Trophoblast cell (in vitro differentiated cells and primary cell): ENCODE measurements at regions not wholly inside any gene's neighbourhood (a gene's known extent, or its start where the extent isn't known, plus 50 kb on each side); places are given as distances from the start of the nearest gene placed in this dataset.

Source experiments
- DNase-seq, 2 donors: peaks; one replicate each; pipeline ENCODE4 v3.0.0-alpha.2; 2016
- H2AFZ ChIP-seq: 2 replicates; pipeline ENCODE4 v1.6.1; 2013; ENCODE audit warnings: low read length, moderate library complexity, mild to moderate bottlenecking; ENCODE audit not compliant: insufficient read depth, poor library complexity
- H2AK5ac ChIP-seq: 2 replicates; pipeline ENCODE4 v1.6.1; 2013; ENCODE audit warnings: mild to moderate bottlenecking, low read length
- H2BK120ac ChIP-seq: 2 replicates; pipeline ENCODE4 v1.6.1; 2013; ENCODE audit warnings: low read length, mild to moderate bottlenecking, moderate library complexity; ENCODE audit not compliant: insufficient read depth, poor library complexity
- H2BK12ac ChIP-seq: 2 replicates; pipeline ENCODE4 v1.6.1; 2013; ENCODE audit warnings: mild to moderate bottlenecking, low read length, moderate library complexity
- H2BK5ac ChIP-seq: 2 replicates; pipeline ENCODE4 v1.6.1; 2013; ENCODE audit warnings: low read length, low read depth, moderate library complexity, mild to moderate bottlenecking; ENCODE audit not compliant: poor library complexity
- H3K14ac ChIP-seq: 2 replicates; pipeline ENCODE4 v1.6.1; 2013; ENCODE audit warnings: mild to moderate bottlenecking, low read length
- H3K18ac ChIP-seq: 2 replicates; pipeline ENCODE4 v1.6.1; 2013; ENCODE audit warnings: mild to moderate bottlenecking, low read length
- H3K23ac ChIP-seq: 2 replicates; pipeline ENCODE4 v1.6.1; 2013; ENCODE audit warnings: low read length
- H3K27ac ChIP-seq: 2 replicates; pipeline ENCODE4 v1.5.1; 2013; ENCODE audit warnings: low read depth, mild to moderate bottlenecking, inconsistent platforms, low read length, moderate library complexity
- H3K27me3 ChIP-seq: 2 replicates; pipeline ENCODE4 v1.6.1; 2013; ENCODE audit warnings: inconsistent platforms, mild to moderate bottlenecking, low read length, moderate library complexity; ENCODE audit not compliant: insufficient read depth
- H3K36me3 ChIP-seq, 2 experiments: 1 replicate in 1 of 2; 2 replicates in 1 of 2; pipeline ENCODE4 v1.6.1; 2013; ENCODE audit warnings: low read length in 2 of 2, mild to moderate bottlenecking in 2 of 2, moderate library complexity in 1 of 2; ENCODE audit not compliant: insufficient read depth in 2 of 2, control insufficient read depth in 1 of 2
- H3K4ac ChIP-seq: 2 replicates; pipeline ENCODE4 v1.6.1; 2013; ENCODE audit warnings: low read depth, mild to moderate bottlenecking, low read length, moderate library complexity
- H3K4me1 ChIP-seq, 2 experiments: 1 replicate in 1 of 2; 2 replicates in 1 of 2; pipeline ENCODE4 v1.6.1; 2013; ENCODE audit warnings: low read length in 2 of 2, mild to moderate bottlenecking in 2 of 2, moderate library complexity in 1 of 2; ENCODE audit not compliant: insufficient read depth in 2 of 2, control insufficient read depth in 1 of 2
- H3K4me2 ChIP-seq: 2 replicates; pipeline ENCODE4 v1.6.1; 2013; ENCODE audit warnings: inconsistent platforms, mild to moderate bottlenecking, low read length, moderate library complexity
- H3K4me3 ChIP-seq: 2 replicates; pipeline ENCODE4 v1.5.1; 2013; ENCODE audit warnings: mild to moderate bottlenecking, low read depth, low read length, inconsistent platforms
- H3K79me1 ChIP-seq: one replicate; pipeline ENCODE4 v1.6.1; 2013; ENCODE audit warnings: low read length
- H3K79me2 ChIP-seq: 2 replicates; pipeline ENCODE4 v1.6.1; 2013; ENCODE audit warnings: low read length, mild to moderate bottlenecking; ENCODE audit not compliant: control insufficient read depth, insufficient read depth, poor library complexity
- H3K9ac ChIP-seq: 2 replicates; pipeline ENCODE4 v1.6.1; 2013; ENCODE audit warnings: mild to moderate bottlenecking, low read length
- H3K9me3 ChIP-seq: 2 replicates; pipeline ENCODE4 v1.6.1; 2013; ENCODE audit warnings: low read depth, mild to moderate bottlenecking, control low read depth, inconsistent platforms, low read length; ENCODE audit not compliant: insufficient read depth
- H4K12ac ChIP-seq: 2 replicates; pipeline ENCODE4 v1.6.1; 2013; ENCODE audit warnings: low read depth, mild to moderate bottlenecking, low read length, moderate library complexity
- H4K8ac ChIP-seq: 2 replicates; pipeline ENCODE4 v1.6.1; 2013; ENCODE audit warnings: low read depth, mild to moderate bottlenecking, low read length, moderate library complexity
- H4K91ac ChIP-seq: one replicate; pipeline ENCODE4 v1.6.1; 2013; ENCODE audit warnings: low read depth, mild to moderate bottlenecking, low read length, moderate library complexity
- WGBS: extraction: QIAGEN DNeasy Blood & Tissue Kit; methylation state at CpG from one replicate; pipeline ENCODE4 v1.1.7; 2013; ENCODE audit warnings: missing lambda C conversion rate; ENCODE audit not compliant: insufficient read length, insufficient coverage; ENCODE audit errors: extremely low coverage; 5-methylcytosine and 5-hydroxymethylcytosine counted together

- Histone ChIP-seq H3K4ac (no peak overlapping the region), H3K18ac (no peak overlapping the region)
These were observed 130.7 kb downstream of the ETNK1 start for GRCh38 chr12:22755629-22756028.

GRCh38 chr12:22759769-22760674, 135.1 kb downstream of the ETNK1 start:
- Histone ChIP-seq H3K23ac (no peak overlapping the region), H4K12ac (no peak overlapping the region), H3K9ac (no peak overlapping the region), H2BK5ac (no peak overlapping the region), H2BK12ac (no peak overlapping the region), H4K91ac (no peak overlapping the region), H3K27me3 (no peaks in the 10 kb centered on the region), H3K36me3 (no peaks in the 10 kb centered on the region), H3K27ac (no peak overlapping the region), H3K9me3 (no peaks in the 10 kb centered on the region), H2BK120ac (no peak overlapping the region), H3K4me2 (no peak overlapping the region), H3K4ac (no peak overlapping the region), H3K79me1 (no peaks in the 10 kb centered on the region), H3K79me2 (no peaks in the 10 kb centered on the region), H2AK5ac (no peak overlapping the region), H3K18ac (no peak overlapping the region), H3K4me1 (no peaks in the 10 kb centered on the region), H4K8ac (no peak overlapping the region), H3K4me3 (no peak overlapping the region), H2AFZ (no peak overlapping the region), H3K14ac (no peak overlapping the region)
- no peak for DNase-seq
- WGBS: no CpG with 5 or more reads among the region's 8 CpGs

More at GRCh38 chr12:22755629-22756028, 130.7 kb downstream of the ETNK1 start:
- Histone ChIP-seq H3K27ac (no peak overlapping the region), H2BK120ac (no peak overlapping the region), H3K27me3 (no peaks in the 10 kb centered on the region), H3K14ac (no peak overlapping the region), H4K8ac (no peak overlapping the region), H3K4me1 (no peaks in the 10 kb centered on the region), H2AFZ (no peak overlapping the region), H4K12ac (no peak overlapping the region), H3K4me2 (no peak overlapping the region), H4K91ac (no peak overlapping the region), H2AK5ac (no peak overlapping the region), H3K4me3 (no peak overlapping the region), H3K79me1 (no peaks in the 10 kb centered on the region), H2BK12ac (no peak overlapping the region), H3K23ac (no peak overlapping the region), H2BK5ac (no peak overlapping the region), H3K79me2 (no peaks in the 10 kb centered on the region), H3K36me3 (no peaks in the 10 kb centered on the region), H3K9ac (no peak overlapping the region), H3K9me3 (peaks cover 1% of the 10 kb centered on the region)
- DNase-seq: no peak
- WGBS: no CpG with 5 or more reads among the region's 1 CpG

DNA sequence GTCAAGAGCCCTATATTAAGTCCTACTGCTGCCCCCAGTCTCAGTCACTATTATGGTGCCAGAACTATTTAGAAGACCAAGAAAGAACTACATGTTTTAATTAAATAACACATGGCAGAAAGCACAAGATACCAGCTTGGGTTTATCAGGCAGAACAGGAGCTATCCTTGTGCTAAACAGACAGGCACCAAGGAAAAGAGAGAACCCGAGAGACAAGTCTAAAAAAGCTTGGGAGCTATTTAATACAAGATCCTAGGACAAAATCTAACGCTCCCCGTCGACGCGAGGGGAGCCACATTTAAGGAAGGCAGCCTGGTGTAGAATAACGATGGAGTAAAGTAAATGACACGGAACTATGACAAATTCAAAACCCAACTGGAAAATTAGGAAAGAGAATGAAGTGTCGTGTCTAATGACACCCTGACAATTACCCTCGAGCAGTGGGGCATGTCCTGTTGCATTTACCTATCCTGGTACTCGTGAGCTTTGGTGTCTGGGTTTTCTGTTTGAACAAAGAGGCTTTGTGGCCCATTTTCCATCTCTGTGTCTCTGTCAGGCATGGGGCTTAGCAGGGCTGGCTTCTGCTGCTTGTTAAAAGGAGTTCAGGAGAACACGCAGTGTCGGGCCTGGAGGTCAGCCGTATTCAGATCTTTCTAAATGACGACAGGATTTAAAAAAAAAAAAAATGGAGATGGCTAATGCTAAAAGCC, 140.6 kb downstream of the ETNK1 start:
- no peak overlapping the region for H3K18ac ChIP-seq
- no peak overlapping the region for H2AK5ac ChIP-seq
- no peak overlapping the region for H3K4me2 ChIP-seq
- no peaks in the 10 kb centered on the region for H3K27me3 ChIP-seq
- H4K8ac ChIP-seq: no peak overlapping the region
- no peak overlapping the region for H2BK12ac ChIP-seq
- no peaks in the 10 kb centered on the region for H3K36me3 ChIP-seq
- no peak overlapping the region for H3K4ac ChIP-seq
- no peaks in the 10 kb centered on the region for H3K79me1 ChIP-seq
- DNase-seq: no peak
- H3K9ac ChIP-seq: no peak overlapping the region
- no peak overlapping the region for H3K23ac ChIP-seq
- H3K14ac ChIP-seq: no peak overlapping the region
- no peak overlapping the region for H2AFZ ChIP-seq
- WGBS: no CpG with 5 or more reads among the region's 15 CpGs
- no peaks in the 10 kb centered on the region for H3K79me2 ChIP-seq
- no peak overlapping the region for H3K27ac ChIP-seq
- H2BK120ac ChIP-seq: no peak overlapping the region
- no peak overlapping the region for H4K91ac ChIP-seq
- no peak overlapping the region for H2BK5ac ChIP-seq
- no peak overlapping the region for H4K12ac ChIP-seq
- H3K4me3 ChIP-seq: no peak overlapping the region
- no peaks in the 10 kb centered on the region for H3K4me1 ChIP-seq
- H3K9me3 ChIP-seq: no peaks in the 10 kb centered on the region

DNA sequence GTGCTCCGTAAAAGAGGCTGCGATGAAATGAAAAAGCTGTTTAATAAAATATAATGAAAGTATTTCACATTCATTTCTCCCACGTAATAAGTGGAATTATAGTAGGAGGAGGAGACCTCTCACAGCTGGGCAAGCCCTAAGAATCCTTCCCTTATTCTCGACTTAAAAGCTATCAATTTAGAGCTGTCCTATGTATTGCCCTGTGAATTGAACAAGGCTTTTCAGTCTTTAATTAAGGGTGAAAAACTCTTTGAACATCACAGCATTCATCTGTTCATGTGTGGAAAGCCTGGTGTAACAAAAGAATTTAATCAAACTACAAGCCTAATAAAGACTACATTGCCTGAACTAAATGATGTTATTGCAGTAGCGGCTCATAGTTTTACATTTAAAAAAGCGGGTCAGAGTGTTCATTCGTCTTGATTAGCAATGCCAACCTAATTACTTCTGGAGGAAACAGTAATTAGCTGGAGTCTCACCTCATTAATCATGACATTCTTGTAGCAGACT, 142.0 kb downstream of the ETNK1 start:
- Histone ChIP-seq H3K79me2 (no peaks in the 10 kb centered on the region), H3K79me1 (no peaks in the 10 kb centered on the region), H3K4me1 (no peaks in the 10 kb centered on the region), H3K27ac (no peak overlapping the region), H4K91ac (no peak overlapping the region), H4K12ac (no peak overlapping the region), H3K9ac (no peak overlapping the region), H4K8ac (no peak overlapping the region), H3K4me2 (no peak overlapping the region), H3K18ac (no peak overlapping the region), H3K9me3 (no peaks in the 10 kb centered on the region), H3K36me3 (no peaks in the 10 kb centered on the region), H3K4ac (no peak overlapping the region), H3K4me3 (no peak overlapping the region), H3K23ac (no peak overlapping the region), H3K27me3 (no peaks in the 10 kb centered on the region), H2BK5ac (no peak overlapping the region), H2BK120ac (no peak overlapping the region), H3K14ac (no peak overlapping the region), H2BK12ac (no peak overlapping the region), H2AK5ac (no peak overlapping the region), H2AFZ (no peak overlapping the region)
- no peak for DNase-seq
- no CpG with 5 or more reads among the region's 7 CpGs for WGBS
